Lower leg skin (tissue), 3 donors: ENCODE measurements at regions not wholly inside any gene's neighbourhood (a gene's known extent, or its start where the extent isn't known, plus 50 kb on each side); places are given as distances from the start of the nearest gene placed in this dataset.

Experiments
- POLR2A ChIP-seq, 2 donors: fragments of 450-650 bp; IDR thresholded peaks; one replicate each; pipeline ENCODE4 v1.6.1; 2016 to 2017; ENCODE audit warnings: antibody characterized with exemption in 2 of 2, mild to moderate bottlenecking in 1 of 2, moderate library complexity in 1 of 2
- TF ChIP-seq, protein P1 (sequence below), 3 donors: fragments of 450-650 bp; IDR thresholded peaks; one replicate each; pipeline ENCODE4 v1.5.1; 2016; ENCODE audit warnings: antibody characterized with exemption in 3 of 3, mild to moderate bottlenecking in 3 of 3, moderate library complexity in 2 of 3

DNA sequence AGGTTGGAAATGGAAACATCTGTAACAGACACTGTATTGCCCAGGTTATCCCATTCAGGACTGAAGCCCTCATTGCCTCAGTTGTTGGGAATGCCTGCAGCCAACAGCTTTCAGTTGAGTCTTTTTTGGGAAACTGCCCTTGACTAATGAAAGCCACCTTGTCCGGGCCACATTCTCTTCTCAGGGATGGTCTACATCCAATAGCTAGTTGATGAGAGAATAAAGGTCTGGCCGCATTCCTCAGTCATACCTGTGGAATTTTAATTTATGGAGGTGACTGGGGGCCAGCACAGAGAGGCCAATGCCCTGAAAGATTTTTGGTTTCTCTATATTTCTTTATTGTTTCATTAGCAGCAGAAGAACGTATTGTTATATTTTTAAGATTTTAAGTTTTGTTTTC lies 147.6 kb upstream of the MSX1 start:
- TF ChIP-seq, protein P1, sequence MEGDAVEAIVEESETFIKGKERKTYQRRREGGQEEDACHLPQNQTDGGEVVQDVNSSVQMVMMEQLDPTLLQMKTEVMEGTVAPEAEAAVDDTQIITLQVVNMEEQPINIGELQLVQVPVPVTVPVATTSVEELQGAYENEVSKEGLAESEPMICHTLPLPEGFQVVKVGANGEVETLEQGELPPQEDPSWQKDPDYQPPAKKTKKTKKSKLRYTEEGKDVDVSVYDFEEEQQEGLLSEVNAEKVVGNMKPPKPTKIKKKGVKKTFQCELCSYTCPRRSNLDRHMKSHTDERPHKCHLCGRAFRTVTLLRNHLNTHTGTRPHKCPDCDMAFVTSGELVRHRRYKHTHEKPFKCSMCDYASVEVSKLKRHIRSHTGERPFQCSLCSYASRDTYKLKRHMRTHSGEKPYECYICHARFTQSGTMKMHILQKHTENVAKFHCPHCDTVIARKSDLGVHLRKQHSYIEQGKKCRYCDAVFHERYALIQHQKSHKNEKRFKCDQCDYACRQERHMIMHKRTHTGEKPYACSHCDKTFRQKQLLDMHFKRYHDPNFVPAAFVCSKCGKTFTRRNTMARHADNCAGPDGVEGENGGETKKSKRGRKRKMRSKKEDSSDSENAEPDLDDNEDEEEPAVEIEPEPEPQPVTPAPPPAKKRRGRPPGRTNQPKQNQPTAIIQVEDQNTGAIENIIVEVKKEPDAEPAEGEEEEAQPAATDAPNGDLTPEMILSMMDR (IDR thresholded peaks at IDR 0.05): no peak
- TF ChIP-seq POLR2A (IDR thresholded peaks at IDR 0.05): no peak
